NT2/D1 (cell line): ENCODE measurements at regions not wholly inside any gene's neighbourhood (a gene's known extent, or its start where the extent isn't known, plus 50 kb on each side); places are given as distances from the start of the nearest gene placed in this dataset.

Source experiments
- DNase-seq: peaks from one replicate; pipeline ENCODE4 v3.0.0-alpha.2; 2011; ENCODE audit warnings: low read depth, low spot score
- H3K27me3 ChIP-seq: 2 replicates; pipeline ENCODE4 v1.6.0; 2011; ENCODE audit warnings: mild to moderate bottlenecking; ENCODE audit not compliant: insufficient read length, insufficient read depth
- H3K36me3 ChIP-seq: 2 replicates; pipeline ENCODE4 v1.6.1; 2011; ENCODE audit warnings: mild to moderate bottlenecking, low read length, mixed read lengths; ENCODE audit not compliant: insufficient read depth, insufficient read length
- H3K4me1 ChIP-seq: 2 replicates; pipeline ENCODE4 v1.5.1; 2011; ENCODE audit not compliant: insufficient read depth, insufficient read length
- H3K4me3 ChIP-seq: 2 replicates; pipeline ENCODE4 v1.5.1; 2011; ENCODE audit warnings: low read depth; ENCODE audit not compliant: insufficient read length
- H3K9ac ChIP-seq: 2 replicates; pipeline ENCODE4 v1.6.0; 2011; ENCODE audit warnings: low read depth; ENCODE audit not compliant: insufficient read length
- H3K9me3 ChIP-seq: 2 replicates; pipeline ENCODE4 v1.5.1; 2011; ENCODE audit warnings: mild to moderate bottlenecking, low read length; ENCODE audit not compliant: insufficient read depth
- SUZ12 ChIP-seq: IDR thresholded peaks from 2 replicates; pipeline ENCODE4 v1.6.1; 2011; ENCODE audit not compliant: insufficient read length, insufficient read depth; ENCODE audit errors: extremely low read depth
- YY1 ChIP-seq: IDR thresholded peaks from 2 replicates; pipeline ENCODE4 v1.6.1; 2011; ENCODE audit not compliant: insufficient read length, insufficient read depth
- ZNF274 ChIP-seq: IDR thresholded peaks from 2 replicates; pipeline ENCODE4 v1.6.1; 2011; ENCODE audit warnings: mild to moderate bottlenecking, low read depth, low read length

DNA sequence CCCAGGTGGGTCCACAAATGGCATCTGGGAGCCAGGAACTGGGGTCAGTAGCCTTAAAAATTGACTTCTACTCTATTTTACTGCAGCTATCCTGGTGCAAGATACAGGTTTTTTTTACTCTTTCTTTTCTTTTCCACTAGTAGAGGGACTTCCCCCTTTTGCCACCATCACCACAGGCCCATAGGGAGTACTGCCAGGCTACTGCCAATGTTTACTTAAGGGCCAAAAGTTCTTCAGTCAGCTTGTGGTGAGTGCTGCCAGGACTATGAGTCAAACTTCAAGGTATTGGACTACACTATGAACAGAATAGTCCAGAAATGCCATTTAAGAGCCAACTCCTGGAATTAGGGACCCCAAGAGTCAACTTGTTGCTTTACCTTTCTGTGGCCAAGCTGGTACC lies 94.7 kb downstream of the EDA2R start:
- H3K27me3 ChIP-seq: no peaks in the 10 kb centered on the region
- DNase-seq: no peak
- no peak overlapping the region for H3K9ac ChIP-seq
- TF ChIP-seq SUZ12: no peak
- no peak for TF ChIP-seq YY1
- no peak for TF ChIP-seq ZNF274
- H3K9me3 ChIP-seq: no peaks in the 10 kb centered on the region
- H3K36me3 ChIP-seq: no peaks in the 10 kb centered on the region
- H3K4me3 ChIP-seq: no peak overlapping the region
- no peaks in the 10 kb centered on the region for H3K4me1 ChIP-seq

DNA sequence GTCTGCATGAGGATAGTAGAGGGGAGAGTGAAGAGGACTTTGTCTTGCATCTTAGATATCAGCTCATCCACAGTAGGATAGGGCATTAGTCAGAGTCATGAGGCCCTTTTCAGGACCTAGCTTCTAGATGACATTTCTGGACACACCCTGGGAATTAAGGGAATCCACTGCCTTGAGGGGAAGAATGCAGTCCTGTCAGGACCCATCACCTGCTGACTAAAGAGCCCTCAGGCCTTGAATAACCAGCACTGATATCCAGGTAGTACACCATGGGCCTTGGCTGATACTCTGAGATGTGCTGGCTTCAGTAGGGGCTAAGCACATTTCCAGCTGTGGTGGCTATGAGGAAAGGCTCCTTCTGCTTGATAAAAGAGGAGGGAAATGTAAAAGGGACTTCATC lies 134.4 kb downstream of the EDA2R start:
- Histone ChIP-seq H3K27me3 (no peaks in the 10 kb centered on the region), H3K9ac (no peak overlapping the region), H3K9me3 (no peaks in the 10 kb centered on the region), H3K4me1 (no peaks in the 10 kb centered on the region), H3K36me3 (no peaks in the 10 kb centered on the region), H3K4me3 (no peak overlapping the region)
- TF ChIP-seq SUZ12 (no peak), YY1 (no peak), ZNF274 (no peak)
- DNase-seq: no peak

DNA sequence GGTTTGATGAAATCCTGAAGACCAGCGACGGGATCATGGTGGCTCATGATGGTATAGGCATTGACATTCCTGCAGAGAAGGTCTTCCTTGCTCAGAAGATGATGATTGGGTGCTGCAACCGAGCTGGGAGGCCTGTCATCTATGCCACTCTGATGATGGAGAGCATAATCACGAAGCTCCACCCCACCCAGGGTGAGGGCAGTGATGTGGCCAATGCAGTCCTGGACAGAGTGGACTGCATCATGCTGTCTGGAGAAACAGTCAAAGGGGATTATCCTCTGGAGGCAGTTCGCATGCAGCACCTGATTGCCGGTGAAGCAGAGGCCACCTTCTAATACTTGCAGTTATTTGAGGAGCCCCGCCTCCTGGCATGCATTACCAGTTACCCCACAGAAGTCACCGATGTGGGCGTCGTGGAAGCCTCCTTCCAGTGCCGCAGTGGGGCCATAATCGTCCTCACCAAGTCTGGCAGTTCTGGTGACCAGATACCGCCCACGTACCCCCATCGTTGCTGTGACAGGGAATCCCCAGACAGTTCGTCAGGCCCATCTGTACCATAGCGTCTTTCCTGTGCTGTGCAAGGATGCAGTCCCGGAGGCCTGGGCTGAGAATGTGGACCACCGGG lies 140.1 kb downstream of the EDA2R start:
- TF ChIP-seq SUZ12 (no peak), YY1 (no peak), ZNF274 (no peak)
- no peak overlapping the region for H3K4me3 ChIP-seq
- no peaks in the 10 kb centered on the region for H3K4me1 ChIP-seq
- H3K9me3 ChIP-seq: no peaks in the 10 kb centered on the region
- no peaks in the 10 kb centered on the region for H3K27me3 ChIP-seq
- no peak for DNase-seq
- no peaks in the 10 kb centered on the region for H3K36me3 ChIP-seq
- H3K9ac ChIP-seq: no peak overlapping the region

DNA sequence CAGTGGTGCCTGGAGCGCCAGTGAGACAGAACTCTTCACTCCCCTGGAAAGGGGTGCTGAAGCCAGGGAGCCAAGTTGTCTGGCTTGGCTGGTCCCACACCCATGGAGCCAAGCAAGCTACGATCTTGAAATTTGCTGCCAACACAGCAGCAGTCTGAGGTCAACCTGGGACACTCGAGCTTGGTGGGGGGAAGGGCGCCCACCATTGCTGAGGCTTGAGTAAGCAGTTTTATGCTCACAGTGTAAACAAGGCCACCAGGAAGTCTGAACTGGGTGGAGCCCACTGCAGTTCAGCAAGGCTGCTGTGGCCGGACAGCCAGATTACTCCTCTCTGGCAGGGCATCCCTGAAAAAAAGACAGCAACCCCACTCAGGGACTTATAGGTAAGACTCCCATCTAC lies 149.5 kb downstream of the EDA2R start:
- no peak overlapping the region for H3K4me3 ChIP-seq
- no peaks in the 10 kb centered on the region for H3K4me1 ChIP-seq
- no peaks in the 10 kb centered on the region for H3K27me3 ChIP-seq
- peak; percentile 11 for DNase-seq
- TF ChIP-seq YY1: no peak
- no peak for TF ChIP-seq SUZ12
- TF ChIP-seq ZNF274: no peak
- H3K9ac ChIP-seq: no peak overlapping the region
- no peaks in the 10 kb centered on the region; the same call in 1 of the 2 replicates for H3K9me3 ChIP-seq
- H3K36me3 ChIP-seq: no peaks in the 10 kb centered on the region
